ENCODE measurements at regions not wholly inside any gene's neighbourhood (a gene's known extent, or its start where the extent isn't known, plus 50 kb on each side); places are given as distances from the start of the nearest gene placed in this dataset.

- TF ChIP-seq CTCF (IDR thresholded peaks at IDR 0.05) (no peak), POLR2AphosphoS5 (IDR thresholded peaks at IDR 0.05) (no peak), POLR2A (IDR thresholded peaks at IDR 0.05) (no peak)
These were observed 213.0 kb downstream of the BAMBI start for GRCh38 chr10:28890121-28890950.

All from stomach (tissue), 4 donors.